Gastrocnemius medialis (tissue), 4 donors: ENCODE measurements at regions not wholly inside any gene's neighbourhood (a gene's known extent, or its start where the extent isn't known, plus 50 kb on each side); places are given as distances from the start of the nearest gene placed in this dataset.

ENCODE experiments used
- ATAC-seq, 2 donors: fragments of 150-250 bp; one replicate each; pipeline ENCODE4 v1.9.1; 2016
- DNase-seq, 2 donors: peaks; one replicate each; pipeline ENCODE4 v3.0.0-alpha.2; 2019
- H3K27ac ChIP-seq, 4 donors: fragments of 200-600 bp; sonication (generic); 1 replicate in 1 of 4; 2 replicates in 3 of 4; pipeline ENCODE4 v1.5.1; 2016 to 2018; ENCODE audit warnings: mild to moderate bottlenecking in 2 of 4, moderate library complexity in 1 of 4
- H3K27me3 ChIP-seq, 3 donors: fragments of 200-600 bp; sonication (generic) in 2 of 3; 1 replicate in 1 of 3; 2 replicates in 2 of 3; pipeline versions ENCODE4 v1.5.1 to v1.6.0; 2016 to 2019; ENCODE audit warnings: mild to moderate bottlenecking in 1 of 3, moderate library complexity in 1 of 3
- H3K36me3 ChIP-seq, 2 donors: fragments of 200-600 bp; sonication (generic) in 1 of 2; one replicate each; pipeline ENCODE4 v1.5.1; 2017 to 2018
- H3K4me1 ChIP-seq, 2 donors: fragments of 200-600 bp; sonication (generic) in 1 of 2; one replicate each; pipeline ENCODE4 v1.5.1; 2016 to 2017; ENCODE audit warnings: mild to moderate bottlenecking in 2 of 2
- H3K4me3 ChIP-seq, 4 donors: fragments of 200-600 bp; sonication (generic) in 3 of 4; 1 replicate in 1 of 4; 2 replicates in 3 of 4; pipeline ENCODE4 v1.5.1; 2016 to 2019; ENCODE audit warnings: mild to moderate bottlenecking in 2 of 4
- H3K9me3 ChIP-seq, 3 donors: fragments of 200-600 bp; sonication (generic) in 2 of 3; 1 replicate in 1 of 3; 2 replicates in 2 of 3; pipeline ENCODE4 v1.5.1; 2016 to 2019
- POLR2A ChIP-seq, 2 donors: fragments of 450-650 bp; IDR thresholded peaks; one replicate each; pipeline ENCODE4 v1.6.1; 2017; ENCODE audit warnings: antibody characterized with exemption in 2 of 2, mild to moderate bottlenecking in 2 of 2, moderate library complexity in 2 of 2
- in situ Hi-C, 4 donors: fragments of 200-750 bp; cut with MboI; loops; one replicate each; pipeline versions ENCODE4 v1.15.0 to v1.8.0; 2017; ENCODE audit warnings: low sequenced_read_pairs in 4 of 4
- intact Hi-C: fragments of 100-400 bp; cut with DNase I; formaldehyde crosslinking; loops from one replicate; pipeline ENCODE4 v1.15.1; 2023; ENCODE audit warnings: low total_unique reads
- TF ChIP-seq, protein P1 (sequence below), 5 experiments: fragments of 450-650 bp in 3 of 5; fragments of 200-600 bp in 2 of 5; sonication (generic) in 2 of 5; IDR thresholded peaks in 4 of 5; conservative IDR thresholded peaks in 1 of 5; 1 replicate in 4 of 5; 2 replicates in 1 of 5; pipeline ENCODE4 v1.5.1; 2016 to 2019; ENCODE audit warnings: antibody characterized with exemption in 5 of 5, mild to moderate bottlenecking in 3 of 5, moderate library complexity in 3 of 5

DNA sequence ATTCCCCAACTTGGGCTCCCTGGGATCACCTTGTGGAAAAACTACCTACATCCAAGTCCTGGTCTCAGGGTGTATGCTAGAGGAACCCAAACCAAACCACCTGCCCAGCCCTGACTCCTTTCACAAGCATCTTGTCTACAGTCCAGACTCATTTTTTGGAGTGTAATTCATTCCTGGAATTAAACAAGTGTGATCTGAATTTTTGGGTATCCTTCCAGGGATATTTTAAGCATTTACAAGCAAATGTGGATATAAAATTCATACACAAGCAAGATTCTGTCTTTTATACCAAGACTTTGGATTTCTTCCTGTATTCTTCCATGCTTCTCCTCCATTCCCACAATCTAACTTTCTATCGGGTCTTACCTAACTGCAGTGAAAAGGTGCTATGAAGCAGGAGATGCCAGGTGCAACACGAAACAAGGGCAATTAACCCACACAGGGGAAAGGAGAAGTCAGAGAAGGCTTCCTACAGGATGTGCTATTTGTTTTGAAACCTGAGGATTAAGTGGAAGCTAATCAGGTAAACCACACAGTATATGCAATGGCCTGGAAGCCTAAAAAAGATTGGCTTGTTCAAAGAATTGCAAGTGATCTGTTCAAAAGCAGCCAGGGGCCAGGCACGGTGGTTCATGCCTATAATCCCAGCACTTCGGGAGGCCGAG lies 417.2 kb upstream of the C16orf82 start:
- no peak for TF ChIP-seq POLR2A (IDR thresholded peaks at IDR 0.05)
- Histone ChIP-seq H3K4me1 (no peaks in the 10 kb centered on the region), H3K9me3 (no peaks in the 10 kb centered on the region), H3K36me3 (no peaks in the 10 kb centered on the region), H3K27me3 (no peaks in the 10 kb centered on the region), H3K4me3 (no peak overlapping the region), H3K27ac (no peak overlapping the region)
- in situ Hi-C loops, result no loop called here
- no peak for DNase-seq
- intact Hi-C loops, result no loop called here
- no peak for ATAC-seq

DNA sequence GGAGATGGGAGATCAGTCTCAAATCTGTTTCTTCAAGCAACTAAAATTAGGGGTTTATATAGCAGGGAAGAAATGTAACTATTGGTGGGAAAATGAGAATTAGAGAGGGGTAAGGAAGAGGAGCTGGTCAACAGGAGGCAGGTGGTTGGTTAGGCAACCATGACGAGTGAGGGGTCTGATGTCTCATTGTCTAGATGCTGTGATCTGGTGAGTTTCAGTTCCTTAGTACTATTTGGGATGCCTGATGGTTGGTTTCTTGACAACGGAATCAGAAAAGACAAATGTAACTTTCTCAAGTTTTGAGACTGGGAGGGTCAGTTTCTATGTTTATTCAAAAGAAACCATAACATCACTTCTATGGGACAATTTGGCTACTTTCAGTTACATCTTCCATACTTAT lies 415.3 kb upstream of the C16orf82 start:
- H3K4me3 ChIP-seq, result no peak overlapping the region
- ATAC-seq, result no peak
- H3K36me3 ChIP-seq, result no peaks in the 10 kb centered on the region
- no peaks in the 10 kb centered on the region for H3K4me1 ChIP-seq
- in situ Hi-C loops (no loop called here), intact Hi-C loops (no loop called here)
- no peak for DNase-seq
- TF ChIP-seq, protein P1, sequence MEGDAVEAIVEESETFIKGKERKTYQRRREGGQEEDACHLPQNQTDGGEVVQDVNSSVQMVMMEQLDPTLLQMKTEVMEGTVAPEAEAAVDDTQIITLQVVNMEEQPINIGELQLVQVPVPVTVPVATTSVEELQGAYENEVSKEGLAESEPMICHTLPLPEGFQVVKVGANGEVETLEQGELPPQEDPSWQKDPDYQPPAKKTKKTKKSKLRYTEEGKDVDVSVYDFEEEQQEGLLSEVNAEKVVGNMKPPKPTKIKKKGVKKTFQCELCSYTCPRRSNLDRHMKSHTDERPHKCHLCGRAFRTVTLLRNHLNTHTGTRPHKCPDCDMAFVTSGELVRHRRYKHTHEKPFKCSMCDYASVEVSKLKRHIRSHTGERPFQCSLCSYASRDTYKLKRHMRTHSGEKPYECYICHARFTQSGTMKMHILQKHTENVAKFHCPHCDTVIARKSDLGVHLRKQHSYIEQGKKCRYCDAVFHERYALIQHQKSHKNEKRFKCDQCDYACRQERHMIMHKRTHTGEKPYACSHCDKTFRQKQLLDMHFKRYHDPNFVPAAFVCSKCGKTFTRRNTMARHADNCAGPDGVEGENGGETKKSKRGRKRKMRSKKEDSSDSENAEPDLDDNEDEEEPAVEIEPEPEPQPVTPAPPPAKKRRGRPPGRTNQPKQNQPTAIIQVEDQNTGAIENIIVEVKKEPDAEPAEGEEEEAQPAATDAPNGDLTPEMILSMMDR (IDR thresholded peaks at IDR 0.05 in 4 of 5, conservative IDR thresholded peaks at IDR 0.05 in 1 of 5), result no peak
- TF ChIP-seq POLR2A (IDR thresholded peaks at IDR 0.05), result no peak
- H3K27me3 ChIP-seq, result no peaks in the 10 kb centered on the region
- H3K27ac ChIP-seq, result no peak overlapping the region
- H3K9me3 ChIP-seq, result no peaks in the 10 kb centered on the region

DNA sequence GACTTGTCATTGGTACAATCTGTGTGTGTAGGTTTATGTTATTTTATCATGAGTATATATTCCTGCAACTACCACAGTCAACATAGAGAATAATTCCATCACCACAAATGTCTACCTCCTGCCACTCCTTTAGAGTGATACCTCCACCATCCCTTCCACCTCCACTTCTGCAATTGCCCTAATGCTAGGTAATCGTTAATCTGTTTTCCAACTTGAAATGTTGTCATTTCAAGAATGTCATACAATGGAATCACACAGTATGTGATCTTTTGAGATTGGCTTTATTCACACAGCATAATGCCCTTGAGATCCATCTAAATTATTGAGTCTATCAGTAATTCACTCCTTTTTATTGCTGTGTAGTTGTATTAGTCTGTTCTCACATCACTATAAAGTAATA lies 414.8 kb upstream of the C16orf82 start:
- no peaks in the 10 kb centered on the region for H3K36me3 ChIP-seq
- intact Hi-C loops, result no loop called here
- in situ Hi-C loops, result no loop called here
- H3K4me3 ChIP-seq, result no peak overlapping the region
- H3K27me3 ChIP-seq, result no peaks in the 10 kb centered on the region
- H3K27ac ChIP-seq, result no peak overlapping the region
- ATAC-seq (no peak), DNase-seq (no peak)
- H3K9me3 ChIP-seq, result no peaks in the 10 kb centered on the region
- TF ChIP-seq, protein P1 (IDR thresholded peaks at IDR 0.05 in 4 of 5, conservative IDR thresholded peaks at IDR 0.05 in 1 of 5), result no peak
- TF ChIP-seq POLR2A (IDR thresholded peaks at IDR 0.05), result no peak
- no peaks in the 10 kb centered on the region for H3K4me1 ChIP-seq

DNA sequence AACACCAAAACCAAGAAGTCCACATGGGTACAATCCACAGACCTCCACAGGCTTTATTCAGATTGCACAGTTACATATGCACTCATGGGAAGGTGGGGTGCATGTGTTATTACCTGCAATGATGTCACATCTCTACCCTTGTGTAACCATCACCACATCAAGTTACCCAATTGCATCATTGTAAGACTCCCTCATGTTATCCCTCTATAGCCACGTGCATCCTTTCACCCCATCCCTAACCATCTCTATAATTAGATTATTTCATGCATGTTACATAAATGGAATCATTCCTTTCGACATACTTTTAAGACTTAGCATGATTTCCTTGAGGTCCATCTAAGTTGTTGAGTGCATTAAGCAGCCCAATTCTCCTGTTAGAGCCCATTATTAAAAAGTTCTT lies 408.2 kb upstream of the C16orf82 start:
- TF ChIP-seq POLR2A (IDR thresholded peaks at IDR 0.05), result no peak
- TF ChIP-seq, protein P1 (IDR thresholded peaks at IDR 0.05 in 4 of 5, conservative IDR thresholded peaks at IDR 0.05 in 1 of 5), result no peak
- Histone ChIP-seq H3K36me3 (no peaks in the 10 kb centered on the region), H3K4me1 (no peaks in the 10 kb centered on the region), H3K27me3 (no peaks in the 10 kb centered on the region), H3K27ac (no peak overlapping the region), H3K4me3 (no peak overlapping the region), H3K9me3 (no peaks in the 10 kb centered on the region)
- in situ Hi-C loops, result no loop called here
- ATAC-seq (no peak), DNase-seq (no peak)
- intact Hi-C loops, result no loop called here

DNA sequence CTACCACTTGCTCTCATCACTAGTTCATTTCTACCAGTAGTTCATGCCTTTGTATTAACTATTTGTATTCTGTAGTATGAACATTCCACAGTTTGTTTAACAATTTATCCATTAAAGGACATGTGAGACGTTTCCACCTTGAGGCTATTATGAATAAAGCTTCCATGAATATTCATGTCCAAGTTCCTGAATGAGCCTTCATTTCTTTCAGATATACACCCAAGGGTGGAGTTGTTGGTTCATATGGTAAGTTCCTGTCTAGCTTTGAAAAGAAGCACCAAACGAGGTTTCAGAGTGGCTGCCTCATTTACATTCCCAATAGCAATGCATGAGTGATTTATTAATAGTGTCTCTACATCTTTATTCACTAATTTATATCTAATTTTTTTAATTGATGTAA lies 407.8 kb upstream of the C16orf82 start:
- in situ Hi-C loops (no loop called here), intact Hi-C loops (no loop called here)
- no peaks in the 10 kb centered on the region for H3K4me1 ChIP-seq
- H3K4me3 ChIP-seq, result no peak overlapping the region
- DNase-seq, result no peak
- TF ChIP-seq POLR2A (IDR thresholded peaks at IDR 0.05), result no peak
- TF ChIP-seq, protein P1 (IDR thresholded peaks at IDR 0.05 in 4 of 5, conservative IDR thresholded peaks at IDR 0.05 in 1 of 5), result no peak
- ATAC-seq, result no peak
- H3K9me3 ChIP-seq, result no peaks in the 10 kb centered on the region
- H3K27me3 ChIP-seq, result no peaks in the 10 kb centered on the region
- H3K36me3 ChIP-seq, result no peaks in the 10 kb centered on the region
- no peak overlapping the region for H3K27ac ChIP-seq
